Breast epithelium (tissue), 3 donors: ENCODE measurements at regions not wholly inside any gene's neighbourhood (a gene's known extent, or its start where the extent isn't known, plus 50 kb on each side); places are given as distances from the start of the nearest gene placed in this dataset.

Source experiments
- CTCF ChIP-seq, 3 donors: fragments of 450-650 bp; IDR thresholded peaks; one replicate each; pipeline ENCODE4 v1.5.1; 2016 to 2017; ENCODE audit warnings: antibody characterized with exemption in 3 of 3, mild to moderate bottlenecking in 3 of 3, moderate library complexity in 3 of 3
- POLR2AphosphoS5 ChIP-seq, 3 donors: sonication (generic); formaldehyde crosslinking; IDR thresholded peaks; one replicate each; pipeline ENCODE4 v1.6.1; 2017; ENCODE audit warnings: antibody characterized with exemption in 3 of 3

- TF ChIP-seq POLR2AphosphoS5 (IDR thresholded peaks at IDR 0.05) (no peak), CTCF (IDR thresholded peaks at IDR 0.05) (no peak)
Observed at GRCh38 chr17:33838281-33838680, 416.8 kb upstream of the CCL2 start.
